Activated T-cell treated with anti-CD3 and anti-CD28 coated beads for 24 hours (primary cell): ENCODE measurements at regions not wholly inside any gene's neighbourhood (a gene's known extent, or its start where the extent isn't known, plus 50 kb on each side); places are given as distances from the start of the nearest gene placed in this dataset.
"Not testable (repeated sequence)": the region's sequence is repeated elsewhere in the genome, so short reads cannot be mapped to it uniquely, and the experiment has no call there.

Source experiments
- DNase-seq: peaks from one replicate; pipeline ENCODE4 v3.0.0-alpha.2; 2020; ENCODE audit warnings: low read depth

- DNase-seq, result no peak
Measured at GRCh38 chr16:26801628-26802027, 265.1 kb upstream of the C16orf82 start.

DNA sequence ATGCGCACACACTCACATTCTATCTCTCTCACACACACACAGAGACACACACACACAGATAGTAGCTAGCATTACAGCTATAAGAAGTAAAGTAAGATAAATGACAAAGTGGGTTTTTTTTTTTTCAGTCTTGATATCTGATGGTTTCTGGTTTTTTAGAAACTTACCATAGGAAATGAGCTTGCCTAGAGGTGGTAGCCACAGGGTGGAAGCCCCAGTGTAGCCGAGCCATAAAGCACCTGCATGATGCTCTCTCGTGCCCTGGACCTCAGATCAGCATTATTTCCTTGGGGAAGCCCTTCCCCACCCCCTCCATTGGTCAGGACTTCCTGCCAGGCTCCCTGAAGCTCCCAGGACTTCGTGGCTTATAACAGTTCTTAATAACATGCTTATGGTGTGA, 264.3 kb upstream of the C16orf82 start:
- DNase-seq, result no peak

DNA sequence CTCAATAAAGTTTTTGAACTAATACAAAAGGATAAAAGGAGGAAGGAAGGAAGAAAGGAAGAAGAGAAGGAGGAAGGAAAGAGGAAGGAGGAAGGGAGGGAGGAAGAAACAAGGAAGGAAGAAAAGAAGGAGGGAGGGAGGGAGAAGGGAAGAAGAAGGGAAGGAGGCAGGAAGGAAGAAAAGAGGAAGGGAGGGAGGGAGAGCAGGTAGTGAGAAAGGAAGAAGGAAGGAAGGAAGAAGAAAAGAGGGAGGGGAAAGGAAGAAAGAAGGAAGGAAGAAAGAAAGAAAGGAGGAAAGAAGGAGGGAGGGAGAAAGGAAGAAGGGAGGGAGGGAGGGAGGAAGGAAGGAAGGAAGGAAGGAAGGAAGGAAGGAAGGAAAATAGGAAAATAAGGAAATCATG, 263.8 kb upstream of the C16orf82 start:
- no peak for DNase-seq

GRCh38 chr16:26806657-26807056, 260.1 kb upstream of the C16orf82 start:
- DNase-seq, result no peak

- DNase-seq, result no peak
Measured at GRCh38 chr16:26809461-26809860, 257.3 kb upstream of the C16orf82 start.

GRCh38 chr16:26816266-26816665, 250.5 kb upstream of the C16orf82 start:
- no peak for DNase-seq

DNA sequence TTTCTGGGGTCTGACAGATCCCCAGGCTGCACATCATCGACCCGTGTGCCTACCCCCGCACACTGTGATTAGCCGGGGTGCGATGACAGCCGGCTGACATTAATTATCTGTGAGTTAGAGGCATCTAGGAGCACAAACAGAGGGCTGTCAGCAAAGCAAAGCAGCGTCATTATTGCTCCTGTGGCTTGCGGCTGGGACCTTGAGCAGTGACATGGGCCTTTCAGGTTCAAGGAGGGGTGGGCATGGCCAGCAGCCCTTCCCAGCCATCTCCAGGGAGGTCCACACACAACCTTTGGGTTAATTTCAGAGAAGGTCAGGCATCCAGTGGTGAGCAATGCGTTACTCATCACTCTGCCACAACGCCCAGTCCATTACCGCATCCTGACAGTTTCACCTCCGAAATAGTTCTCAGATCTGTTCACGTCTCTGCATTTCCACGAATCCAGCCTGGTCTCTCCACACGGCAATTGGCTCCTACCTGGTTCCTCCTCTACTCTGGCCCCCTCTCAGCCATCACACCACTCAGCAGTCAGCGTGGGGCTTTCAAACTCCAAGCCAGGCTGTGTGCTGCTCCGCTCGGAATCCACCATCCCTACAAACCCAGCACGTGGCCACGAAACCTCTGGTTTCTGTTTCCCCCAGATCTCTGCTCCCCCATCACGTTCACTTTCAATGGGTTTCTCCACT, 249.7 kb upstream of the C16orf82 start:
- DNase-seq, result no peak

- no peak for DNase-seq
Measured at GRCh38 chr16:26818393-26818792, 248.3 kb upstream of the C16orf82 start.

DNA sequence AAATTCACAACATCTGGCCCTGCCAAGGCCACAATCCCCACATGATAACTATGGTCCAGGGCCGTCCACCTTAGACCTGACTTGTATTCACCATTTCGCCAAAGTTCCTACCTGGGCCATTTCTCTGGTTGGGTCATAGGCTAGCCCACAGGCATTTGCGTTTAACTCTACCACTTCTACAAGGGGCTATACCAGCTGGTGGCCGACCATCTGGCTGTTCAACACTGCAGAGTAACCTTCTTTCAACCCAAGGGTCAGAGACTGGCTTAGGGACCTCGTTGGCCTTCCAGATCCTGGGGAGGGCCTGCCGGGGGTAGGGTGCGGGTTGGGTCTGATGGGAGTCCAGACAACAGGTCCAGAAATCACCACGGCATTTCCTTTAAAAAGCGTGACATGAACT, 242.3 kb upstream of the C16orf82 start:
- DNase-seq, result no peak

DNA sequence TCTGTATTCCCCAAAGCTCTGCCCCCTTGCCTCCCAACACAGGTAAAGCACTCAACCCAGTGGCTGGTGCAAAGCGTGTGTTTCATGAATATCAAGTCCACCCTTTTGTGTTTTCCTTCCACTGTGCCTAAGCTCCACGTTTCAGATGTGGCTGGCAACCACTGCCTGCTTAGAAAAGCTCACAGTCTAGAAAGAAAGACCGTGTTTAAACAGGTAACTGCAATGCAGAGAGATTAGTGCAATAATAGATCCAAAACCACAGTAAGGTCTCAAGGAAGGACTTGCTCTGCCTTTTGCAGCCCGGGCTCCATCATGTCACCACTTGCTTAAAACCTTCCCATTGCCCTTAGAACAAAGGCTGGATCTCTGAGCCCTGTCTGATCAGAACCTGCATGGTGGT, 240.2 kb upstream of the C16orf82 start:
- DNase-seq, result no peak

DNA sequence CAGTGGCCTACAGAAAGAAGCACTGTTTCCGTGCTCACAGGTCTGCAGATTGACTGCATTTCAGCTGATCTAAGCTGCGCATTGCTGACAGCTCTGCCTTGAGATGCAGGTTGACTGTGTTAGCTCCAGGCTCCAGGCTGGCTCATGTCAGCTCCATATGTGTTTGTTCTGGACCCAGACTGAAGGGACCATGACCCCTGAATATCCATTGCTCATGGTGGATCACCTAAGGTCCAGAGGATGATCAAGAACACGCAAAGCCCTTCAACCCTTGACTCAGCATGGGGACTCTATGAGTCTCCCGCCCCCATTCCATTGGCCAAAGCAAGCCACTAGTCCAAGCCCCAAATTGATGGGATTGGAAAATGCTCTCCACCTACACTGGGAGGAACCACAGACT, 239.3 kb upstream of the C16orf82 start:
- no peak for DNase-seq

GRCh38 chr16:26830428-26831127, 236.1 kb upstream of the C16orf82 start:
- no peak for DNase-seq

GRCh38 chr16:26836114-26836513, 230.6 kb upstream of the C16orf82 start:
- not testable (repeated sequence) for DNase-seq

- DNase-seq, result no peak
Measured at GRCh38 chr16:26838931-26839330, 227.8 kb upstream of the C16orf82 start.

GRCh38 chr16:26840691-26841090, 226.0 kb upstream of the C16orf82 start:
- DNase-seq, result no peak

DNA sequence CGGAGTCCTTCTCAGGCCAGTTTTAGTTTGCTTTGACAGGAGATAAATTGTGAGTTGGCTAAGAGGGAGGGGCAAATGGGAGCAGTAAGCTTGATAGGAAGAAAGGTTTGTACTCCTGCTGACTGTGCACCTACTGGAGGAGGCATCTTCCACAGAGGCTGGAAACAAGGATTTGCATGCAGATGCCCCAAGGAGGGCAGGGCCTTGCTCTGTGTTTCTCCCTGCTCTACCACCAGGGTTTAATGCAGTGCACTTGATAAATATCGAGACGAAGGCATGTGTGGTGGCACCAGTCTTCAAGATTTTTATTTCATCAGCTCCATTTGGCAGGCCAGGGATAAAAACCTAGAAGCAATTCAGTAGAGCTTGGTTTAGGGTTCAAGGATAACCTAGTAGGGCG, 210.5 kb upstream of the C16orf82 start:
- DNase-seq, result no peak

GRCh38 chr16:26856791-26857190, 209.9 kb upstream of the C16orf82 start:
- DNase-seq, result no peak

DNA sequence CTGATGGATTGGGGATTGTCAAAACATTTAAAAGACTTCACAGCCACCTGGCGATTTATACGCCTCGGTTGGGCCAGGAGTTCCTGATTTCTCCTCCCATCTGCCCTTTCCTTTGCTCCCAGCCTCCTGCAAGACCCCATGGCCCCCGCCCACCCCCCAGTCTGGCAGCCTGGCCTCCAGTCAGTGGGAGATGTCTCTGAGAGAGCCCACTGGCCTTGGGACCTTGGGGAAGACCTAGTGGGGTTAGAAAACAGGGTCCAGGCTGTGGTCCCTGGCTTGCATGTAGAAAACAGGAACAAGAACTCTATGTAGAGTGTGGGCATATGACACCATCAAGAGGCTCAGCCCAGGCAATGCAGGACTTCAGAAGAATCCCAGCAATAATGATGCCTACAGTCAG, 209.4 kb upstream of the C16orf82 start:
- no peak for DNase-seq

DNA sequence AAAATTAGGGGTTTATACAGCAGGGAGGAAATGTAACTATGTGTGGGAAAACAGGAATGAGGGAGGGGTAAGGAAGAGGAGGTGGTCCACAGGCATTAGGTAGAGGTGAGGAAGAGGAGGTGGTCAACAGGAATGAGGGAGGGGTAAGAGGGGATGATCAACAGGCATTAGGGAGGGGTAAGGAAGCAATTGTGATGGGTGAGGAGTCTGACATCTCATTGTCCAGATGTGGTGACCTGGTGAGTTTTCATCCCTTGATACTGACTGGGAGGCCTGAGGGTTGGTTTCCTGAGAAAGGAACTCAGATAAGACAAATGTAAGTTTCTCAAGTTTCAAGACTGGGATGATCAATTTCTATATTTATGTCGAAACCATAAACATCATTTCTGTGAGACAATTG, 206.2 kb upstream of the C16orf82 start:
- no peak for DNase-seq

- DNase-seq, result no peak
Measured at GRCh38 chr16:26863931-26864330, 202.8 kb upstream of the C16orf82 start.

- DNase-seq, result not testable (repeated sequence)
Measured at GRCh38 chr16:26874318-26874717, 192.4 kb upstream of the C16orf82 start.

DNA sequence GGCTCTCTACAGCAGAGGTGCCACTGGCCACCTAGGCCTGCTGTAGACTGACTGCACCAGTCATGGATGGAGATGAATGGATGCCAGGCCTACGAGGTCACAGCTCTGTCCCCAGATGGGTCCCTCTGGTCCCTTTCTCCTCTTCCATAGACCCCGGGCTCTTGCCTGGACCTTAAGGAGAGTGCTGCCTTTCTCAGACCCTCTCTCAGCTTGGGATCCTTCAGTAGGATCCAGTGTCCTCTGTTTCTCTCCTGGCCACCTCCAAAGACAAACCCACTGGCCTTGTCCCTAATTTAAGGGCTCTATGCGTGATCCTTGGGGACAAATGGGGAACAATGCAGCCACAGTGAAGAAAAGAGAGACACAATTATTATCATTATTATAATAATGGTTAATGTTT, 189.3 kb upstream of the C16orf82 start:
- no peak for DNase-seq

DNA sequence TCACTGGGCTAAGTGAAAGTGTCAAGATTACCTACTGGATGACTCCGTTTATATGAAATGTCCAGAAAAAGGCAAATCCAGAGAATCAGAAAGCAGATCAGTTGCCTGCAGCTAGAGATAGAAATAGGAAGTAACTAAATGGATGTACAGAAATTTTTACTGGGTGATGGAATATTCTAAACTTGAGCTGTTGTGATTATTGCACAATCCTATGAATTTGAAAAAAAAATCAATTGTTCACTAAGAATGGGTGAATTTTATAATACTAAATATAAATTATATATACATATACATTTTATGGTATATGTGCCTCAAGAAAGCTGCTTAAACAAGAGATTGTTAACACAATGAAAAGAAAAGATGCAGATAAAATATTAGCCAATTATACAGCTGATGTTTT, 181.1 kb upstream of the C16orf82 start:
- no peak for DNase-seq

DNA sequence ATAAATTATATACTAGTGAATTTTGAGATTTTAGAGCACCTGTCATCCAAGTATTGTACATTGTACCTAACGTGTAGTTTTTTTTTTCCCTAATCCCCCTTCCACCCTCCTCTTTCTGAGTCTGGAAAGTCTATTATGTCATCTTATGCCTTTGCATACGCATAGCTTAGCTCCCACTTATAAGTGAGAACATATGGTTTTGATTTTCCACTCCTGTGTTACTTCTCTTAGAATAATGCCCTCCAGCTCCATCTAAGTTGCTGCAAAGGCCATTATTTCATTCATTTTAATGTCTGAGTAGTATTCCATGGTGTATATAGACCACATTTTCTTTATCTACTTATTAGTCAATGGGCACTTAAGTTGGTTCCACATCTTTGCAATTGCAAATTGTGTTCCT, 177.0 kb upstream of the C16orf82 start:
- DNase-seq, result no peak
